ENCODE measurements at regions not wholly inside any gene's neighbourhood (a gene's known extent, or its start where the extent isn't known, plus 50 kb on each side); places are given as distances from the start of the nearest gene placed in this dataset.

GRCh38 chr4:130293692-130294091, 1197.7 kb downstream of the C4orf33 start:
- no peak for TF ChIP-seq POLR2A (IDR thresholded peaks at IDR 0.05; ENCODE audit: extremely low read depth, insufficient read length)
- TF ChIP-seq CTCF (IDR thresholded peaks at IDR 0.05; ENCODE audit: low read depth, low read length): no peak
